GM12878 (cell line): ENCODE measurements at regions not wholly inside any gene's neighbourhood (a gene's known extent, or its start where the extent isn't known, plus 50 kb on each side); places are given as distances from the start of the nearest gene placed in this dataset.

Experiments
- ATAC-seq: fragments of 200-7000 bp; cut with Tn5 transposase; 3 replicates; pipeline ENCODE4 v1.9.1; 2020; ENCODE audit warnings: mild to moderate bottlenecking, moderate library complexity
- BruUV-seq: library from RNA; stranded (reverse); fragments of 400-500 nt; replicated peaks from 2 replicates; lab custom pipeline; 2021; lab: Mats Ljungman, UMichigan
- CTCF ChIA-PET: fragments of 300-600 bp; sonication (Branson Sonifier 250); formaldehyde crosslinking; extraction: SDS; loops from one replicate; lab custom pipeline; 2021; ENCODE audit warnings: inconsistent platforms; lab: Yijun Ruan, JAX
- POLR2A ChIA-PET: fragments of 350-600 bp; formaldehyde crosslinking; extraction: SDS; loops from one replicate; lab custom pipeline; 2021; ENCODE audit warnings: inconsistent platforms; lab: Charles Lee
- RAD21 ChIA-PET: fragments of 300-600 bp; sonication (Branson Sonifier 250); formaldehyde crosslinking; loops from one replicate; lab custom pipeline; 2023; ENCODE audit warnings: antibody characterized with exemption; ENCODE audit not compliant: unreplicated experiment; lab: Charles Lee
- SMC1A ChIA-PET: fragments of 300-600 bp; sonication (Branson Sonifier 250); formaldehyde crosslinking; loops from one replicate; lab custom pipeline; 2023; ENCODE audit not compliant: unreplicated experiment, uncharacterized antibody; lab: Charles Lee
- DNase-seq: peaks from one replicate; pipeline ENCODE4 v3.0.0-alpha.2; 2011; ENCODE audit warnings: low read depth, low spot score
- FAIRE-seq: peaks from 3 replicates; lab custom pipeline; 2011; peaks lifted over from hg19 to GRCh38; lab: Jason Lieb, UNC
- H2AFZ ChIP-seq: 2 replicates; pipeline ENCODE4 v1.6.0; 2011; ENCODE audit warnings: low read depth, low read length, control low read depth; ENCODE audit not compliant: control insufficient read depth
- H3K27ac ChIP-seq: 2 replicates; pipeline ENCODE4 v1.5.1; 2011; ENCODE audit warnings: control low read depth; ENCODE audit not compliant: control insufficient read depth, insufficient read depth
- H3K27me3 ChIP-seq, 2 experiments: replicated peaks in 1 of 2; 2 replicates each; pipeline versions ENCODE4 v1.6.0 to v1.6.1; 2011; ENCODE audit warnings: low read length in 1 of 2; ENCODE audit not compliant: control insufficient read depth in 2 of 2, insufficient read depth in 2 of 2
- H3K36me3 ChIP-seq, 2 experiments: 2 replicates each; pipeline ENCODE4 v1.5.1; 2011; ENCODE audit warnings: low read length in 1 of 2; ENCODE audit not compliant: control insufficient read depth in 2 of 2, insufficient read depth in 2 of 2
- H3K4me1 ChIP-seq: 2 replicates; pipeline ENCODE4 v1.6.1; 2011; ENCODE audit warnings: mild to moderate bottlenecking, low read length, moderate library complexity, mixed read lengths; ENCODE audit not compliant: control insufficient read depth, insufficient read depth
- H3K4me2 ChIP-seq: 2 replicates; pipeline ENCODE4 v1.6.0; 2011; ENCODE audit warnings: control low read depth; ENCODE audit not compliant: control insufficient read depth, insufficient read depth
- H3K4me3 ChIP-seq: fragments of 200-600 bp; sonication (generic); 2 replicates; pipeline ENCODE4 v1.5.1; 2016
- H3K79me2 ChIP-seq: 2 replicates; pipeline ENCODE4 v1.6.0; 2011; ENCODE audit warnings: low read length; ENCODE audit not compliant: control insufficient read depth, insufficient read depth
- H3K9ac ChIP-seq: 2 replicates; pipeline ENCODE4 v1.8.0; 2011; ENCODE audit warnings: low read length, control low read depth, mixed read lengths; ENCODE audit not compliant: control insufficient read depth, insufficient read depth
- H3K9me3 ChIP-seq: replicated peaks from 3 replicates; pipeline ENCODE4 v1.5.1; 2011; ENCODE audit warnings: mild to moderate bottlenecking, low read length; ENCODE audit not compliant: control insufficient read depth, insufficient read depth
- H4K20me1 ChIP-seq: 2 replicates; pipeline ENCODE4 v1.6.0; 2011; ENCODE audit not compliant: control insufficient read depth, insufficient read depth
- CBFB ChIP-seq: IDR thresholded peaks from 2 replicates; pipeline ENCODE4 v1.6.1; 2016; ENCODE audit warnings: antibody characterized with exemption, low read depth
- IKZF2 ChIP-seq, 2 experiments: fragments of 450-650 bp; IDR thresholded peaks; 2 replicates each; pipeline ENCODE4 v1.6.1; 2017; ENCODE audit warnings: mild to moderate bottlenecking in 2 of 2, moderate library complexity in 2 of 2
- PML ChIP-seq: IDR thresholded peaks from 2 replicates; pipeline ENCODE4 v1.6.1; 2012; ENCODE audit warnings: low read length, inconsistent platforms
- TCF7 ChIP-seq: IDR thresholded peaks from 2 replicates; pipeline ENCODE4 v1.6.1; 2014; ENCODE audit warnings: antibody characterized with exemption, borderline replicate concordance
- ZNF24 ChIP-seq: fragments of 450-650 bp; IDR thresholded peaks from 2 replicates; pipeline ENCODE4 v1.6.1; 2017; ENCODE audit warnings: antibody characterized with exemption, mild to moderate bottlenecking
- WGBS: methylation state at CpG from one replicate; pipeline ENCODE4 v1.1.6; 2016; ENCODE audit warnings: low lambda C conversion rate; ENCODE audit not compliant: insufficient replicate concordance, insufficient coverage; ENCODE audit errors: missing lambda C conversion rate; 5-methylcytosine and 5-hydroxymethylcytosine counted together
- in situ Hi-C: fragments of 300-500 bp; cut with MboI; formaldehyde crosslinking; loops from 9 replicates; pipeline ENCODE4 v1.14.3; 2018; ENCODE audit warnings: mixed read lengths
- intact Hi-C: fragments of 100-400 bp; cut with micrococcal nuclease; formaldehyde crosslinking; loops from one replicate; pipeline ENCODE4 v1.14.2; 2022; ENCODE audit not compliant: unreplicated experiment

- Histone ChIP-seq H3K79me2 (no peaks in the 10 kb centered on the region), H3K9ac (no peak overlapping the region), H4K20me1 (no peaks in the 10 kb centered on the region), H3K4me1 (no peaks in the 10 kb centered on the region), H3K27ac (no peak overlapping the region), H3K9me3 (no peaks in the 10 kb centered on the region), H2AFZ (no peak overlapping the region), H3K4me3 (no peak overlapping the region), H3K4me2 (no peak overlapping the region), H3K36me3 (no peaks in the 10 kb centered on the region), H3K27me3 (no peaks in the 10 kb centered on the region; a peak in 1 of 4 replicates)
- SMC1A ChIA-PET, result no interaction called here
- intact Hi-C loops (no loop called here), in situ Hi-C loops (no loop called here)
- DNase-seq (no peak), ATAC-seq (no peak), FAIRE-seq (no peak)
- RAD21 ChIA-PET, result no interaction called here
- TF ChIP-seq CBFB, result no peak
- no TSS peak for BruUV-seq
- CTCF ChIA-PET, result no interaction called here
- POLR2A ChIA-PET, result no interaction called here
Measured at GRCh38 chr3:94307588-94307987, 244.7 kb downstream of the NSUN3 start.

GRCh38 chr3:94308767-94309166, 245.9 kb downstream of the NSUN3 start:
- BruUV-seq, result no TSS peak
- ChIA-PET SMC1A (no interaction called here), RAD21 (no interaction called here), POLR2A (no interaction called here), CTCF (no interaction called here)
- intact Hi-C loops, result no loop called here
- no peak overlapping the region for H3K27ac ChIP-seq
- no peaks in the 10 kb centered on the region for H3K79me2 ChIP-seq
- no peak overlapping the region for H2AFZ ChIP-seq
- H4K20me1 ChIP-seq, result no peaks in the 10 kb centered on the region
- no peak overlapping the region for H3K4me2 ChIP-seq
- H3K9me3 ChIP-seq, result no peaks in the 10 kb centered on the region
- in situ Hi-C loops, result no loop called here
- no peaks in the 10 kb centered on the region; a peak in 1 of 4 replicates for H3K27me3 ChIP-seq
- no peak overlapping the region for H3K9ac ChIP-seq
- ATAC-seq (no peak), DNase-seq (no peak), FAIRE-seq (no peak)
- TF ChIP-seq TCF7 (no peak), IKZF2 (IDR thresholded peaks at IDR 0.05) (no peak), PML (no peak), ZNF24 (no peak)
- 0% methylated on average over 1 of the region's 1 CpG for WGBS
- H3K4me1 ChIP-seq, result no peaks in the 10 kb centered on the region
- H3K36me3 ChIP-seq, result no peaks in the 10 kb centered on the region
- no peak overlapping the region for H3K4me3 ChIP-seq
